GM13976 (cell line): ENCODE measurements at regions not wholly inside any gene's neighbourhood (a gene's known extent, or its start where the extent isn't known, plus 50 kb on each side); places are given as distances from the start of the nearest gene placed in this dataset.

Experiments used
- DNase-seq: peaks from one replicate; pipeline ENCODE4 v3.0.0; 2012; ENCODE audit warnings: low spot score
- CTCF ChIP-seq: IDR thresholded peaks from 2 replicates; pipeline ENCODE4 v1.5.1; 2012; ENCODE audit warnings: borderline replicate concordance, mild to moderate bottlenecking; ENCODE audit not compliant: insufficient read depth; ENCODE audit errors: extremely low read depth, missing control alignments, control extremely low read depth
- in situ Hi-C: fragments of 300-500 bp; cut with MboI; formaldehyde crosslinking; loops from one replicate; pipeline ENCODE4 v1.12.0; 2022; ENCODE audit warnings: low sequenced_read_pairs, mixed read lengths, inconsistent platforms; ENCODE audit not compliant: unreplicated experiment

GRCh38 chr6:11644071-11644470, 106.5 kb downstream of the TMEM170B start:
- TF ChIP-seq CTCF = no peak
- in situ Hi-C loops = no loop called here
- no peak for DNase-seq

GRCh38 chr6:11644601-11645000, 107.1 kb downstream of the TMEM170B start:
- in situ Hi-C loops = no loop called here
- TF ChIP-seq CTCF = no peak
- no peak for DNase-seq

GRCh38 chr6:11645016-11645415, 107.5 kb downstream of the TMEM170B start:
- no peak for DNase-seq
- in situ Hi-C loops = no loop called here
- TF ChIP-seq CTCF = no peak

GRCh38 chr6:11648436-11648775, 110.9 kb downstream of the TMEM170B start:
- no peak for TF ChIP-seq CTCF
- in situ Hi-C loops = no loop called here
- no peak for DNase-seq

- no peak for TF ChIP-seq CTCF
- no peak for DNase-seq
- in situ Hi-C loops = no loop called here
Observed at GRCh38 chr6:11648889-11649288, 111.3 kb downstream of the TMEM170B start.

GRCh38 chr6:11650025-11650696, 112.6 kb downstream of the TMEM170B start:
- in situ Hi-C loops = loop anchor here (10.0 kb wide), 2 partner anchors 625 to 955 kb away; no protein-coding TSS in a partner anchor
- TF ChIP-seq CTCF = no peak
- DNase-seq = no peak
